ENCODE measurements at regions not wholly inside any gene's neighbourhood (a gene's known extent, or its start where the extent isn't known, plus 50 kb on each side); places are given as distances from the start of the nearest gene placed in this dataset.

DNA sequence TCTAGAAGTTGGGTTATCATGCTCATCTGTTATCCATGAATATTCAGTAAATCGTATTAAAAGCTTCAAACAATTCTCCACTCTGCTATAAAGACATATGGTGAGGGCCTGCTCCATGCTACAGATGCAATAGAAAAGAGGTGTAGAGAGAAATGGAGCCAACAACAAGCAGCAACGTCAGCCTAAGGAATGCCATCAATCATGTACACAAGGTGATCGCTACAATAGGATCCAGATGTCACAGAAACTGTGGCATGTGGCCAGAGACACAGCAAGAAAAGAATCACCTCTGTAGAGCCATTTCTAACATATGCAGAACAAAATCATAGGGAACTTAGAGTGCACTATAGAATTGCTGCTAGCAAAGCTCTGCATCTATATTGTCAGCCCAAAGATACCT, 1188.1 kb downstream of the PCDH7 start:
- no peak for DNase-seq

DNA sequence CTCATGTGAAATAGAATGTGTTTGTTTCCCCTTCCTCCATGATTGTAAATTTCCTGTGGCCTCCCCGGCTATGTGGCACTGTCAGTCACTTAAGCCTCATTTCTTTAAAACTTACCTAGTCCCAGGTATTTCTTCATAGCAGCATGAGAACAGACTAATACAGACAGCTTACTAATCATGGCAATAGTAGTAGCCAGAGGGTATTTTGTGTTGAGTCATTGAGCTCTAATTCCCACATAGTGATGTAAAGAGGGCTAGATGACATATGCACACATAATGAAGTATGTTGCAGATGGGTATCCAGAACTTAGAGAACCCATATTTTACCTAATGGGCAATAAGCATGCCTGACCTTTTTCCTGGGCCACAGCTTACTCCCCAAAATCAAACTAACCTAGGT, 1197.2 kb downstream of the PCDH7 start:
- DNase-seq, result no peak

- DNase-seq, result no peak
Measured at GRCh38 chr4:31918891-31919290, 1198.7 kb downstream of the PCDH7 start.

- DNase-seq, result no peak
Measured at GRCh38 chr4:31923634-31924033, 1203.5 kb downstream of the PCDH7 start.

GRCh38 chr4:31929676-31930345, 1209.6 kb downstream of the PCDH7 start:
- no peak for DNase-seq

GRCh38 chr4:31946456-31946855, 1226.3 kb downstream of the PCDH7 start:
- DNase-seq, result no peak

DNA sequence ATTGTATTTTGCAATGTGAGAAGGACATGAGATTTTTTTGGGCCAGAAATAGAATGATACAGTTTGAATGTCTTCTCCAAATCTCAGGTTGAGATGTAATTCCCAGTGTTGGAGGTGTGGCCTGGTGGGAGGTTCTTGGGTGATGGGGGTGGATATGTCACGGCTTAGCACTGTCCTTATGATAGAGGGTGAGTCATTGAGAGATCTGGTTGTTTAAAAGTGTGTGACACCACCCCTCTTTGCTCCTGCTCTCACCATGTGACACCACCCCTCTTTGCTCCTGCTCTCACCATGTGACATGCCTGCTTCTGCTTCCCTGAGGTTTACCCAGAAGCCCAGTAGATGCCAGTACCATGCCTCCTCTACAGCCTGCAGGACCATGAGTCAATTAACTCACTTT, 1226.9 kb downstream of the PCDH7 start:
- DNase-seq, result no peak

DNA sequence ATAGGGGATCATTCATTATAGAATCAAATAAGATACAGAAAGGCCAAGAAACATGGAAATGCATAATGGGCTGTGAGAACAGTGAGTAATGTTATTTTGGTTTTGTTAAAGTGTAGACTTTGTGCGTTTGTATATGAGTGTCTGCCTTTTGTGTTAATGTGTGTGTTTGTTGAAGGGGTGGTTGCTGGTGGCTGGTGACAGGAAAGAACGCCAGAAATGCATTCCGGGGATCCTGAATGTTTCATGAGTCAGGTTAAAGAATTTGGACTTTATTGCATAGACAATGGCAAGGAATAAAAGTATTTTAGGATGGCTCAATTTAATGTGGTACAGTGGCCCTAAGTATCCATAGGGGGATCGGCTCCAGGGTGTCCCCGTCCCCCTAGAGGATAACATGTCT, 1228.9 kb downstream of the PCDH7 start:
- DNase-seq, result no peak

GRCh38 chr4:31955346-31955745, 1235.2 kb downstream of the PCDH7 start:
- DNase-seq, result no peak

DNA sequence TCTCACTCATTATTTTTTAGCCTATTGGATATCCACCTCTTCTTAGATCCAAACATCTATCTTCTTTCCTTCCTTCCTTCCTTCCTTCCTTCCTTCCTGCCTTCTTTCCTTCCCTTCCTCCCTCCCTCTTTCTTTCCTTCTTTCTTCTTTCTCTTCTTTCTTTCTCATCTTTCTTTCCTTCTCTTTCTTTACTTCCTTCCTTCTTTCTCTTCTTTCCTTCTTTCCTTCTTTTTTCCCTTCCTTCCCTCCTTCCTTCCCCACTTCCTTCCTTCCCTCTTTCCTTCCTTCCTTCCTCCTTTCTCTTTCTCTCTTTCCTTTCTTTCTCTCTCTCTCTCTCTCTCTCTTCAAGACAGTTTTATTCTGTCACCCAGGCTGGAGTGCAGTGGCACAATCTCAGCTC, 1239.8 kb downstream of the PCDH7 start:
- DNase-seq, result no peak

- no peak for DNase-seq
Measured at GRCh38 chr4:31964685-31965084, 1244.5 kb downstream of the PCDH7 start.

- DNase-seq, result no peak
Measured at GRCh38 chr4:31968842-31969241, 1248.7 kb downstream of the PCDH7 start.

GRCh38 chr4:31974490-31975002, 1254.4 kb downstream of the PCDH7 start:
- no peak for DNase-seq

DNA sequence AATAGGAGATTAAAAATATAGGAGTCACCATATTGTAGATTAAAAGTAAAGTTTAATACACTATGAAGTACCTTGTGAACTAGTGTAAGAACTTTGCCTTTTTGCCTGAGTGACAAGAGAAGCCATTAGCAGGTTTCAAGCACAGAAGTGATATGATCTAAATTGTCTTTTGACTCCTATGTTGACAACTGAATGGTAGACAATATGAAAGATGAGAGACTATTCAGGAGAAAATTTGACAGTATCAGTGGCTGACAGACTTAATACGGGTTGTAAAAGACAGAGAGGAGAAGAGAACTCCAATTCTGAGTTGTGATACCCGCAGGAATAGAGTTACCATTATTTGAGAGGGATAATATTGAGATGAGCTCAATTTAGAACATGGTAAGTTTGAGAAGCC, 1259.8 kb downstream of the PCDH7 start:
- no peak for DNase-seq

GRCh38 chr4:31983246-31983645, 1263.1 kb downstream of the PCDH7 start:
- DNase-seq, result no peak

DNA sequence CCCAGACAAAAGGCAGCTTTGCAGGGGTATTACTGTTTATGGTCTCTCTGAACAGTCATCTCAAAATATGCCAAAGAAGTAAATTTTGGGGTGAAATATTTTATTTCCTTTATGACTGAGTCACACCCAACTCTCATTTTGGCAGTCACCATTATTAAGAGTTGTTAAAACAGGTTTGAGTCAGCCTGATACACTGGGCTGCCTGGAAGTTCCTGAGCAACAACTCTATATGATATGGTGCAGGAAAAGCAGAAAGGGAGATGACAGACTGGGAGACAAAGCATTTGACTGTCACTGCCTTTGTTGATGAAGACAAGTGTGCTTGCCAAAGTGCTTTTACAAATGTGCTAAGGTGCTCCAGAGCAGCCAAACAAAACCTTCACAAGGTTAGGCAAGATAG, 1263.5 kb downstream of the PCDH7 start:
- no peak for DNase-seq

GRCh38 chr4:31984872-31985271, 1264.7 kb downstream of the PCDH7 start:
- no peak for DNase-seq

DNA sequence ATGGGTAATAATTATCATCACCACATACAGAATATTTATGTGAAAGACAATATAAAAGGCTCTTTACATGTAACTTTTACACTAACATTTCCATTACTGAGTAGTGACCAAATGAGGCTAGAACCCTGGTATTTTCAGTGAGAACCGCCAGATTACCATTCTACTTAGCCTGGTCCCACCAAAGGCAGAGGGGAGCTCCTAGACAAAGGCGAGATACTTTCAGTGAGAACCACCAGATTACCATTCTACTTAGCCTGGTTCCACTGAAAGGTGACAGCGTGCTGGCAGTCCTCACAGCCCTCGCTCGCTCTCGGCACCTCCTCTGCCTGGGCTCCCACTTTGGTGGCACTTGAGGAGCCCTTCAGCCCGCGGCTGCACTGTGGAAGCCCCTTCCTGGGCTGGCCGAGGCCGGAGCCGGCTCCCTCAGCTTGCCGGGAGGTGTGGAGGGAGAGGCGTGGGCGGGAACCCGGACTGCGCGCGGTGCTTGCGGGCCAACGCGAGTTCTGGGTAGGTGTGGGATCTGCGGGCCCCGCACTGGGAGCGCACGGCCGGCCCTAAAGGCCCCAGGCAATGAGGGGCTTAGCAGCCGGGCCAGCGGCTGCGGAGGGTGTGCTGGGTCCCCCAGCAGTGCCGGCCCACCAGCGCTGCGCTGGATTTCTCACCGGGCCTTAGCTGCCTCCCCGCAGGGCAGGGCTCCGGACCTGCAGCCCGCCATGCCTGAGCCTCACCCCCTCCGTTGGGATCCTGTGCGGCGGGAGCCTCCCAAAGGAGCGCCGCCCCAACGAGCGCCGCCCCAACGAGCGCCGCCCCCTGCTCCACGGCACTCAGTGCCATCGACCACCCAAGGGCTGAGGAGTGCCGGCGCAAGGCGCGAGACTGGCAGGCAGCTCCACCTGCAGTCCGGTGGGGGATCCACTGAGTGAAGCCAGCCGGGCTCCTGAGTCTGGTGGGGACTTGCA, 1276.1 kb downstream of the PCDH7 start:
- no peak for DNase-seq

- no peak for DNase-seq
Measured at GRCh38 chr4:31998807-31999206, 1278.6 kb downstream of the PCDH7 start.

DNA sequence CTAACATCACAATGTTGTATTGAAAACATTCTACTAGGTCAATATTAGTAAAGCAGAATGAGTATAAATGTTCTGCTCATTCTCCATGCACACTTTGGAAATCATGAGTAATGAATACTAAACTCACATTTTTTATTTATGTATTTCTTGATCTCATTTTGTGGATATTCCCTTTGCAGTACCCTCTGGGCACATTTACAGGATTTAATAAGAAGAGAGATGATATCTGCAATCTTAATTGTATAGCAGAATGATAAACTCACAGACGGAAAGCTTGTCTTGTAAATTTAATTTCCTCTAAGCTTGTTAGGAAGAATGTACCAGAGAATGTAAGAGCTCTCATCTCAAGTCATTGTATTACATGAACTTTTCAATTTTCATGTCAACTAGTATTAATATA, 1279.7 kb downstream of the PCDH7 start:
- no peak for DNase-seq

DNA sequence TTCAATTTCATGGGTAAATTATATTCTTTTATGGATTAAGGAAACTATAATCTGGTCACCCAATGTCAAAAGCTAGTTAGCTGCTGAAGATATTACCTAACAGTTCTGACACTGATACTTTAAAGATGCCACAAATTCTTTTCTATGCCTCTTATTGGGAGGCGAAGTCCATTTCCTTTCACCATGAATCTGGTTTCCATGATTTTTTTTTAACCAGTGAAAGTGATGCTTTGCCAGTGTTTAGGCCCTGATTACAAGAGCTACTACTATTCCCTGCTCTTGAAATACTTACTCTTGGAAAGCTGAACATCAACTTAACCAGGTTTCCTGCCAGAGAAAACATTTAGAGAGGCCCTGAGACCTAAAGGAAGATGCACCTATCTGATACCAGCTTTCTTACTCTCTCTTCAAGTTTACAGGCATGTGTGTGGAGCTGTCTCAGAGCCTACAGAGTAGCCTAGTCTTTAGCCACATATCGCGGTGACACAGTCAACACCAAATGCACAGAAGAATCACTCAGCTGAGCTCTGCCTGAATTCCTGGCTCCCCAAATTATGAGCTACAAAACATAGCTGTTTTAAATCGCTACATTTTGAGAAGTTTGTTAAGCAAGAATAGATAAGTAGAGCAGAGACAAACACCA, 1280.8 kb downstream of the PCDH7 start:
- no peak for DNase-seq
